Gastroesophageal sphincter (tissue), 4 donors: ENCODE measurements at regions not wholly inside any gene's neighbourhood (a gene's known extent, or its start where the extent isn't known, plus 50 kb on each side); places are given as distances from the start of the nearest gene placed in this dataset.

Experiments
- ATAC-seq: fragments of 150-250 bp; one replicate; pipeline ENCODE4 v1.9.1; 2016; ENCODE audit warnings: mild to moderate bottlenecking, moderate library complexity
- H3K27ac ChIP-seq, 4 donors: fragments of 200-600 bp; sonication (generic) in 3 of 4; 1 replicate in 3 of 4; 2 replicates in 1 of 4; pipeline ENCODE4 v1.5.1; 2016 to 2019
- H3K27me3 ChIP-seq: fragments of 200-600 bp; sonication (generic); one replicate; pipeline ENCODE4 v1.5.1; 2019
- H3K36me3 ChIP-seq, 2 donors: fragments of 200-600 bp; sonication (generic); one replicate each; pipeline ENCODE4 v1.5.1; 2019; ENCODE audit warnings: control low read depth in 1 of 2
- H3K4me1 ChIP-seq, 3 donors: fragments of 200-600 bp; sonication (generic); 1 replicate in 2 of 3; 2 replicates in 1 of 3; pipeline ENCODE4 v1.5.1; 2016 to 2019; ENCODE audit warnings: control low read depth in 2 of 3
- H3K4me3 ChIP-seq, 2 donors: fragments of 200-600 bp; sonication (generic); one replicate each; pipeline ENCODE4 v1.5.1; 2019; ENCODE audit warnings: mild to moderate bottlenecking in 1 of 2, moderate library complexity in 1 of 2
- H3K9me3 ChIP-seq, 3 donors: fragments of 200-600 bp; sonication (generic); one replicate each; pipeline ENCODE4 v1.5.1; 2017 to 2019; ENCODE audit warnings: control low read depth in 2 of 3
- EP300 ChIP-seq: sonication (generic); formaldehyde crosslinking; IDR thresholded peaks from one replicate; pipeline ENCODE4 v1.6.1; 2017; ENCODE audit warnings: antibody characterized with exemption, mild to moderate bottlenecking
- POLR2A ChIP-seq, 2 donors: fragments of 450-650 bp; IDR thresholded peaks; one replicate each; pipeline ENCODE4 v1.6.1; 2017; ENCODE audit warnings: antibody characterized with exemption in 2 of 2, mild to moderate bottlenecking in 2 of 2, moderate library complexity in 1 of 2
- POLR2AphosphoS5 ChIP-seq: sonication (generic); formaldehyde crosslinking; IDR thresholded peaks from one replicate; pipeline ENCODE4 v1.6.1; 2017; ENCODE audit warnings: antibody characterized with exemption
- WGBS, 2 donors: methylation state at CpG; one replicate each; pipeline ENCODE4 v1.1.5; 2018; ENCODE audit warnings: low coverage in 1 of 2; 5-methylcytosine and 5-hydroxymethylcytosine counted together
- TF ChIP-seq, protein P1 (sequence below), 4 experiments: fragments of 200-600 bp in 2 of 4; fragments of 450-650 bp in 2 of 4; sonication (generic) in 1 of 4; IDR thresholded peaks; one replicate each; pipeline ENCODE4 v1.5.1; 2017 to 2019; ENCODE audit warnings: antibody characterized with exemption in 4 of 4, mild to moderate bottlenecking in 2 of 4, moderate library complexity in 2 of 4

DNA sequence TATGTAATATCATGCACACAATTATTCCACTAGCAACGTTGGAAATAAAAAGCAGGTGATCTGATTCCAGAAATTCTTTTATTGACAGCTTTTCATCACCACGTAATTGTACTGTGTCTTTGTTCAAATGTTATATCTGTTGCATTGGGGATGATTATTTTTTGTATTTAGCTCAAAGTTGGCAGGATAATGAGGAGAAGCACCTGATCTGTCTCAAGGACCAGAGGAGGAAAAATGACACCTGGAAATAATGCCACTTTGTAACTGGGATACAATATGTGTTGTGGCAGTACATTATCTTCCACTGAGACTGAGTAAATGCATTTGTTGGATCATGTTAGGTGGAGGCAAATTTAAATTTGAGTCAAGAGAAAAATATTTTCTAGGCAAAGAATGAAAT is 1298.8 kb upstream of the CDH6 start:
- Histone ChIP-seq H3K9me3 (no peaks in the 10 kb centered on the region), H3K36me3 (no peaks in the 10 kb centered on the region), H3K4me3 (no peak overlapping the region), H3K4me1 (no peaks in the 10 kb centered on the region), H3K27ac (no peak overlapping the region), H3K27me3 (no peaks in the 10 kb centered on the region)
- 50 to 51% methylated on average over 1 to 2 of the region's 2 CpGs for WGBS, 2 donors
- TF ChIP-seq POLR2A (IDR thresholded peaks at IDR 0.05) (no peak), EP300 (no peak), POLR2AphosphoS5 (no peak)
- TF ChIP-seq, protein P1, sequence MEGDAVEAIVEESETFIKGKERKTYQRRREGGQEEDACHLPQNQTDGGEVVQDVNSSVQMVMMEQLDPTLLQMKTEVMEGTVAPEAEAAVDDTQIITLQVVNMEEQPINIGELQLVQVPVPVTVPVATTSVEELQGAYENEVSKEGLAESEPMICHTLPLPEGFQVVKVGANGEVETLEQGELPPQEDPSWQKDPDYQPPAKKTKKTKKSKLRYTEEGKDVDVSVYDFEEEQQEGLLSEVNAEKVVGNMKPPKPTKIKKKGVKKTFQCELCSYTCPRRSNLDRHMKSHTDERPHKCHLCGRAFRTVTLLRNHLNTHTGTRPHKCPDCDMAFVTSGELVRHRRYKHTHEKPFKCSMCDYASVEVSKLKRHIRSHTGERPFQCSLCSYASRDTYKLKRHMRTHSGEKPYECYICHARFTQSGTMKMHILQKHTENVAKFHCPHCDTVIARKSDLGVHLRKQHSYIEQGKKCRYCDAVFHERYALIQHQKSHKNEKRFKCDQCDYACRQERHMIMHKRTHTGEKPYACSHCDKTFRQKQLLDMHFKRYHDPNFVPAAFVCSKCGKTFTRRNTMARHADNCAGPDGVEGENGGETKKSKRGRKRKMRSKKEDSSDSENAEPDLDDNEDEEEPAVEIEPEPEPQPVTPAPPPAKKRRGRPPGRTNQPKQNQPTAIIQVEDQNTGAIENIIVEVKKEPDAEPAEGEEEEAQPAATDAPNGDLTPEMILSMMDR (IDR thresholded peaks at IDR 0.05): no peak
- no peak for ATAC-seq

GRCh38 chr5:29889051-29889450 is 1304.4 kb upstream of the CDH6 start:
- WGBS, 2 donors: 78 to 92% methylated on average over 3 to 6 of the region's 6 CpGs
- no peak for TF ChIP-seq EP300
- TF ChIP-seq POLR2A (IDR thresholded peaks at IDR 0.05): no peak
- TF ChIP-seq POLR2AphosphoS5: no peak

GRCh38 chr5:29885595-29885994 is 1307.9 kb upstream of the CDH6 start:
- Histone ChIP-seq H3K27ac (no peak overlapping the region), H3K27me3 (no peaks in the 10 kb centered on the region), H3K4me3 (no peak overlapping the region), H3K9me3 (no peaks in the 10 kb centered on the region), H3K4me1 (no peaks in the 10 kb centered on the region), H3K36me3 (no peaks in the 10 kb centered on the region)
- no peak for ATAC-seq
- no peak for TF ChIP-seq POLR2AphosphoS5
- no peak for TF ChIP-seq EP300
- TF ChIP-seq, protein P1 (IDR thresholded peaks at IDR 0.05): no peak
- no peak for TF ChIP-seq POLR2A (IDR thresholded peaks at IDR 0.05)
- 59 to 85% methylated on average over 3 to 9 of the region's 9 CpGs for WGBS, 2 donors

More at GRCh38 chr5:29889051-29889450, 1304.4 kb upstream of the CDH6 start:
- ATAC-seq: no peak
- Histone ChIP-seq H3K9me3 (no peaks in the 10 kb centered on the region), H3K4me1 (no peaks in the 10 kb centered on the region), H3K36me3 (no peaks in the 10 kb centered on the region), H3K27me3 (no peaks in the 10 kb centered on the region), H3K4me3 (no peak overlapping the region), H3K27ac (no peak overlapping the region)

DNA sequence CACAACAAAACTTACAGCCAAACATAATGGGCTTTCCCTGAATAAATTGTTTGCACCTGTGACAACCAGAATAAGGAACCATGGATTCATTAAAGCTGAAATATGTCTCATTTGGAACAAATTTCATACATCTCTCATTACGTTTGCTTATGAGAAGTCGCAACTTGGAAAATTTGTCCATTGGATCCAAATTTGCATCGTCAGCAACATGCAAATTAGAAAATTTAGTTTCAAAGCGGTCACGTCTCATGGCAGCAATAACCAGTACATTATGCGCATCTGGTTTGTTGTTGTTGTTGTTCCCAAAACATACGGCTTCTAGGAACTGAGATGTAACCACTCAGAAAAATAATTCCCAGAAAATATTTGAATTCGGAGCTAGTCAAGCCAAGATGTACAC is 1311.5 kb upstream of the CDH6 start:
- WGBS, 2 donors: 82 to 89% methylated on average over 8 of the region's 8 CpGs
- H3K27me3 ChIP-seq: no peaks in the 10 kb centered on the region
- H3K9me3 ChIP-seq: no peaks in the 10 kb centered on the region
- no peak overlapping the region for H3K27ac ChIP-seq
- H3K36me3 ChIP-seq: no peaks in the 10 kb centered on the region
- no peak for TF ChIP-seq POLR2AphosphoS5
- no peak for TF ChIP-seq POLR2A (IDR thresholded peaks at IDR 0.05)
- TF ChIP-seq EP300: no peak
- TF ChIP-seq, protein P1 (IDR thresholded peaks at IDR 0.05): no peak
- no peak overlapping the region for H3K4me3 ChIP-seq
- ATAC-seq: no peak
- no peaks in the 10 kb centered on the region for H3K4me1 ChIP-seq

DNA sequence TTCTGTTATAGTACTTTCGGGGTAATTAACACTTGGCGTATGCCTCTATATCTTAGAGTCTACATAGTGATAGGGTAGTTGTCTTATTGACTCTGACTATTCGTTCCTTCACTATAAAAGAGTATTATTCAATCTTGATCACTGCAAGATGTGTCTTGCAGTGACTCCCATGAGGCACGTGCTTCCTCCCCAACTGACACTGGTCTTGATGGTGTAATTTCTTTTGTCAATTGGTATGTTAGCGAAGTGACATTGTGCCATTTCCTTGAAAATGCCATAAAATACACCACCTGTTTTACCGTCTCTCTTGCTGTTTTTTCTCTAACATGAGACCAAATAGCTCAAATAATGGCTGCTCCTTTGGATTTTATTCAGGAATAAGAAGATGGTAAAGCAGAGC is 1314.1 kb upstream of the CDH6 start:
- Histone ChIP-seq H3K9me3 (no peaks in the 10 kb centered on the region), H3K27me3 (no peaks in the 10 kb centered on the region), H3K4me1 (no peaks in the 10 kb centered on the region), H3K4me3 (no peak overlapping the region), H3K27ac (no peak overlapping the region), H3K36me3 (no peaks in the 10 kb centered on the region)
- 72 to 77% methylated on average over 5 to 6 of the region's 6 CpGs for WGBS, 2 donors
- TF ChIP-seq, protein P1 (IDR thresholded peaks at IDR 0.05): no peak
- ATAC-seq: no peak

DNA sequence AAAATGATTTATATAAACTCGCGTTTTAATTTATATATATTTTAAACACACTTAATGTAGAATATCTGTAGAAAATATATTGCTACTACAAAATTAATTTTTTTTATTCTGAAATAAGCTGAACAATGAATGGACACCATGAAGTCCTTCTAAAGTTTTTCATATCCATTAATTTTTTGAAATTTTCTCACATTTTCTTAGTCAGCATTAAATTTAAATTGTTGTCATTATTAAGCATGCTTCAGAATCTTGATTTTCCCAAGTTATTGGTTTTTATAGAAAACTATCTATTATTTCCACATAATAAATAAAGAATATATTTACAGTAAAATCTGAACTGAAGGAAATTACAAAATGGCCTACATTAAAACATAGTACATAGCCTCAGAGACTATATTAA is 1314.9 kb upstream of the CDH6 start:
- Histone ChIP-seq H3K9me3 (no peaks in the 10 kb centered on the region), H3K4me1 (no peaks in the 10 kb centered on the region), H3K36me3 (no peaks in the 10 kb centered on the region), H3K27ac (no peak overlapping the region), H3K4me3 (no peak overlapping the region), H3K27me3 (no peaks in the 10 kb centered on the region)
- TF ChIP-seq EP300: no peak
- TF ChIP-seq POLR2AphosphoS5: no peak
- 100% methylated on average over 2 of the region's 2 CpGs for WGBS, 2 donors
- no peak for ATAC-seq
